ENCODE measurements at regions not wholly inside any gene's neighbourhood (a gene's known extent, or its start where the extent isn't known, plus 50 kb on each side); places are given as distances from the start of the nearest gene placed in this dataset.
"Not testable (repeated sequence)": the region's sequence is repeated elsewhere in the genome, so short reads cannot be mapped to it uniquely, and the experiment has no call there.

DNA sequence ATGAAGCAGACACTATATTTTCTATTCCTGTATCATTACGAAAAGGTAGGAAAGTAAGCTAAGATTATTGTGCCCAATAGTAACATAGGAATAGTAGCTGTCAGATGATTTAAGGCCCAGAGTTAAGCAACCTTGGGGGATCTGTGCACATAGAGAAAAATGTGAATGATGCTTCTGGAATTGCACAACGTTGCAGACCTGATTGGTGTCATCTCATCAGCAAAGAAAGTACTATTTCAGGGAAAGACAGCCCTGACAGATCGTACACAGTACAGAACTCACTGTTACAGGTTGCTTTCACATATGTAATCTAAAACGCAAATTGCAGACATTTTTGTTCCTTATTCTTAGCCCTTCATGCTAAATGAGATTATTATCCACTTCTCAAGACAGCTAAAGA lies 535.9 kb downstream of the TRIB2 start:
- DNase-seq = no peak

DNA sequence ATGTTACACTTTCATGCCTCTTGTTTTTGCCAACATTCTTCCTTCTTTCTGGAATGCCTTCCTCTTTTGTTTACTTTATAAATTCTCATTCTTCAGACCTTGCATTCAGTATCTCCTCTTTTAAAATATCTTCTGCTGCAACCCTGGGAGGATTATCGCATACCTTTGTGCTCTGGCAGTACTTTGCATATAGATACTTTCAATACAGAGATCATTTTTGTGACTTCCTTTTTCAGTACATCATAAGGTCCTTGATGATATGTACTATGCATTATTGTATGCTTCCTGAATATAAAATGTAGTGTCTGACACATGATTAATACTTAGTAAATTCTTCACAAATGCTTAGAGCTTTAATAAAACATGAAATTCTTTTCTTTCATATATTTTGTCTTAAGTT lies 538.7 kb downstream of the TRIB2 start:
- no peak for DNase-seq

DNA sequence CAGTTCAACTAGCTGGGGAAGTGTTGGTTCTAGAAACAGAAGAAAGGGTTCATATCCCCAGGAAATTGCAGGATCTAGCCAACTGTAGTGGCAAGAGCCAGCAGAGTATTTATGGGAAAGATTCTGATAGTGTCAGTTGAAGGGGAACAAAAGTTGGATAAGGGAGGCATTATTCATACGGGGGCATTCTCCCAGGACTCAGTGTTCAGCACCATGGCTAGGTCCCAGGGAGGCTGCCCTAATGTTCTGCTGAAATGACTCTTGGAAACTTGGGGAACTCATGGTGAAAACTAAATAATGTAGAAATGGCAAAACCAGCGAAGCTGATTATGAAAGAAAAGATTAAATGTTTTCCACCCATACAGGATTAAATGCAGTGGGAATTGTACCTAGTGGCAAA lies 543.7 kb downstream of the TRIB2 start:
- no peak for DNase-seq

DNA sequence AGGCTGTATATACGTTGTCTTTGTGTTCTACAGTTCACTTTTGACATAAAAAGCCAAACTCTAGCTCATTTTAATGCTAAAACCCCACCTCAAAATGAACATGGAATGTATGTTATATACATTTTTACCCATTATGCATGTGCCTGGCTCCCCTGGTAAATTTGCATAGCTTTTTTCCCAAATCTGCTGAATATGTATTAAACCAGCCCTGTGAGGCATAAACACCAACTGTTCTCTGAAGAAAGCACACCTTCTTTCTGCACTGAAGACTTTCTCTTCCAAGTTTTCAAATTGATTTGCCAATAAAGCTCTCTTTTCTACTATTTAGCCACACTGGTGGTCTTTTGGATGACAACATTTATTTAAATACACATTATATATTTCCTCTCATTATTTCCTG lies 549.4 kb downstream of the TRIB2 start:
- no peak for DNase-seq

DNA sequence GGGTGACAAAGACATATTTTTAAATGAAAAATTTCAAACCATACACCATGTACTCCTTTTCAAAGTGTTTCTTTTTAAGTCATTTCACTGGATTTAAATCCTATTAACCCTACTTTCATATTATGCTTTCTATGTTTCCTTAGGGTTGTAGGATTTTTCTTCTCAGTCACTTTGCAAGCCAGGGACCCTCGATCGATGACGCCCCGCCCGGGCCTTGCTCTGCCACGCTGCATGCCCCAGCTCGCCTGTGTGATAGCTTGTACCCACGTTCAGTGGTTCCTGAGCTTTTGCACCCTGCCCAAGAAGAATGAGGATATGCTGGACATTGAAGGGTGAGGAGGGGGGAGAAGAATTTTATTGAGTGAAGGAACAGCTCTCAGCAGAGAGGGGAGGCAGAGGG lies 568.0 kb downstream of the TRIB2 start:
- DNase-seq = no peak

DNA sequence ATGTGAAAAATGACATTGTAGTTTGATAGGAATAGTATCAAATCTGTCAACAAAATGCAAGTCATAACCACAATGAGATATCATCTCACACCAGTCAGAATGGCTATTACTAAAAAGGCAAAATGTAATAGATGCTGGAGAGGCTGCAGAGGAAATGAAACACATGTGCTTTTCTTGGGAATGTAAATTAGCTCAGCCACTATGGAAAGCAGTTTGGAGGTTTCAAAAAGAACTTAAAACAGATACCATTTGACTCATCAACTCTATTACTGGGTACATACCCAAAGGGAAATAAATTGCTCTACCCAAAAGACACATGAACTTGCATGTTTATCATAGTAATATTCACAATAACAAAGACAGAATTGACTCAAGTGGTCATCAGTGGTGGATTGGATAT lies 572.6 kb downstream of the TRIB2 start:
- DNase-seq = no peak

DNA sequence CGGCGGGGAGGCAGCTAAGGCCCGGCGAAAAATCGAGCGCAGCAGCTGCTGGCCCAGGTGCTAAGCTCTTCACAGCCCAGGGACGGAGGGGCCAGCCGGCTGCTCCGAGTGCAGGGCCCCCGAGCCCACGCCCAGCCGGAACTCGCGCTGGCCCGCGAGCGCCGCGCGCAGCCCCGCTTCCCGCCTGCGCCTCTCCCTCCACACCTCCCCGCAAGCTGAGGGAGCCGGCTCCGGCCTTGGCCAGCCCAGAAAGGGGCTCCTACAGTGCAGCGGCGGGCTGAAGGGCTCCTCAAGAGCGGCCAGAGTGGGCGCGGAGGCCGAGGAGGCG lies 591.7 kb downstream of the TRIB2 start:
- DNase-seq = not testable (repeated sequence)

DNA sequence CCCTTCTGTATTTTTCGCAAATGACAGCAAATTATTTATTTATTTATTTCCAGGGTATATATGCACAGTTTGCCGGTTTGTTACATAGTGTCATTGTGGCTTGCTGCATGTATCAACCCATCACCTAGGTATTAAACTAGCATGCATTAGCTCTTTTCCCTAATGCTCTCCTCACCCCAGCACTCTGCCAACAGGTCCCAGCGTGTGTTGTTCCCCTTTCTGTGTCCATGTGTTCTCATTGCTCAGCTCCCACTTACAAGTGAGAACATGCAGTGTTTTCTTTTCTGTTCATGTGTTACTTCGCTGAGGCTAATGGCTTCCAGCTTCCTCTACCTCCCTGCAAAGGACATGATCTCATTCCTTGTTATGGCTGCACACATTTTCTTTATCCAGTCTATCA lies 592.3 kb downstream of the TRIB2 start:
- no peak for DNase-seq

DNA sequence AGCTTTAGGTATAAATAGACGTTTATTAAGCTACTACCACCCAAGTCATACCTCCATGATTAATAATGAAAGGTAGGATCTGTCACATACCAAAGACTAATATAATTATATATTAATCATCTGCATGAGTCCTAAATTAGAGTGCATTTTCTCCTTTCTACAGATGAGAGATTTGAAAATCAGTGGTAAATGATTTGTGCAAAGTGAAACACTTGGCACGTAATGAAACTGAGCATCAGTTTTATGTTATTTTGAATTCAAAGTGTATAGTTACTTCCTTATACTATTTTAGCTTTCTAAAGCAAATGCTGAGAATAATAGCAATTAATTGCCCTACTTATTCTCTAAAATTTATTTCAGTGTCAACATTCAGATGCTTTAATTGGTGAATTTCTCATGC lies 615.3 kb downstream of the TRIB2 start:
- DNase-seq = no peak

DNA sequence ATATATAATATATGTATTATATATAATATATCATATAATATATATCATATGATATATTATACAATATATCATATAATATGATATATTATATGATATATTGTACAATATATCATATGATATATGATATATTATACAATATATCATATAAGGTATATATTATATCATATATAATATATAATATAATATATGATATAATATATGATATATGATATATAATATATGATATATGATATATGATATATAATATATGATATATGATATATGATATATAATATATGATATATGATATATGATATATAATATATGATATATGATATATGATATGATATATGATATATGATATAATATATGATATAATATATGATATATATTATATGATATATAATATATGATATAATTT lies 617.3 kb downstream of the TRIB2 start:
- not testable (repeated sequence) for DNase-seq

DNA sequence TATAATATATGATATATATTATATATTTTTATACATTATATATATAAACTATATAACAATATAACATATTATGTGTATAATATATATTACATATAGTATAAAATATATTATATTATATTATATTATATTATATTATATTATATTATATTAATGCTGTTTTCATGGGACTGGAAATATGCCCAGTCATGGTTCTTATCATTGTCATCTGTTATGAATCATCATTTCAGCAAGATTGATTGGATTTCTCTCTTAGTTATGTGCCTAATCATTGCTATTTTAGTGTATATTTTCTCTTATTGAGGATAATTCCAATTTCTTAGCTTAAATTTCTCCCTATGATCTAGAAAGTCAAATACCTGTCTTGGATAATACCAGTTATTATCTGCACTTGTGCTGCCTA lies 617.8 kb downstream of the TRIB2 start:
- no peak for DNase-seq

DNA sequence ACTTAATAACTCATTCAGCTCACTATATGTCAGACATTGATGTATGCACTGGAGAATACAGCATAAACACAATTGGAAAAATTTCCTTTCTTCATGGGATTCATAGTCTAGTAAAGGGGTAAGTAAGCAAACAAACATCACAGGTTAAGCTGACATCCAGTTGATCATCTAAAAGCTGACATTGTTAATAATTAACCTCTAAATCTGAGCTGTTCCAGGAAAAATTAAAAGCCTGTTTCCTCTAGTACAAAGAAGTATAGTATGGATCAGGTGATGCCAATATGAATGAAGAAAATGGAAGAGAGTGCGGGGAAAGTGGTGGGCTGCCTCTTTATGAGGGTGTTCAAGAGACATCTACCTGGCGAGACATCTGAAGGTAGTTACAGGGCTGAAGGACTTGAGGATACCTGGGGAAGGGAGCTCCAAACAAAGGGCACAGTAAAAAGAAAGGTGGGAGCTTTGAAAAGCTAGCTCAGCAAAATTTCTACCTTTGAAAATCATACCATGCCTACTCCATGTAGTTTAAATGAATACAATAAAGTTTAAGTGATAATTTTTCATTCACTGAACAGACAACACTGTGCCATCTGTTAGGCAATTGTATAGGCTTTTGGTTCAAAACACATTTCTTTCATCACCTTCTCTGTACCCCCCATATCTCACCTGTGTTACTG lies 619.3 kb downstream of the TRIB2 start:
- DNase-seq = no peak

DNA sequence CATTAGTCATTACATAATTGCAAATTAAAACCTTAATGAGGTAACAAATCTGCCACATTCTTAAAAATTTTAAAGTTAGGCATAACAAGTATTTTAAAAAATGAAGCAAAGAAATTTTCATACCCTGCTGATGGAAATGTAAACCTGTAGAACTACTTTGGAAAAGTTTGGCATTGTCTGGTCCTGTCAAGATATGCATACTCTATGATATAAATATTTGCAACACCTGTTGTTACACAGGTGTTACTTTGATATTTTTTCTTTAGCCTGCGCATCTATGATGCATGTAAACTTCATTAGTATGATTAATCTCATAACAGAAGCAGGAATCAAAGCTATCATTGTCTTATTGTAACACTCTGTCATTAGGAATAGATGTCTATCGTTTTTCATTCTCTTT lies 634.3 kb downstream of the TRIB2 start:
- DNase-seq = no peak

DNA sequence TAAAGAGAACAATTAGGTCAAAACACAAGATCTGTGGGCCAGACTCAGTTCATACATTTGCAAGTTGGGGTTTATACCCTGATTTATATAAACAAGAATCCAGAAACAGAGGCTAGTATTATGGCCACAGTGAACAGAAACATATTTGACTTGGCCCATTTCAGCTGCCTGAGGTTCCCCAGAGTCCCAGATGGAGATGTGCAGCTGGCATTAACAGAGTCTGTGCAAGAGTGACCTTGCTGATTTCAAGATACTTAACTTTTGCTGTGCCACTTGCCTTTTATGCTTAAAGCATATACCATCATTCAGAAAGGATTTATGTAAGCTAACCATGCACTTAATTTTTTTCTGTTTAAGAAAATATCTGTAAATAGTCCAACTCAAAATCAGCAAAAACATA lies 636.3 kb downstream of the TRIB2 start:
- DNase-seq = no peak

DNA sequence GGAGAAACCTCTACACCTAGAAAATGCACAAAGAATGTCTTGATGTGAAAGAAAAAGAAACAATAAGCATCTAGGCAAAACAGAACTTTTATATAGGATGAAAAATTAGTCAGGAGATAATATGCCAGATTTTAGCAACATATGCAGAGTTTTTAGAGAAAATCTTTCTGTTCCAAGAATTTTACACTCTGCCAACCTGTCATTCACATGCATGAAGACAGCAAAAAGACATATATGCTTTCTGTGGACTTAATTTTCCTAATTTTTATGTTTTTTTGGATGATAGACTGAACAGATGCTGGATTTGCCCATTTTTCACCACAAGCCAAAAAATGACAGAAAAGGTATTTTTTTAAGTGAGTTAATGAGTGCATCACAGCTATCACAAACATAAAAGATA lies 637.3 kb downstream of the TRIB2 start:
- DNase-seq = no peak

DNA sequence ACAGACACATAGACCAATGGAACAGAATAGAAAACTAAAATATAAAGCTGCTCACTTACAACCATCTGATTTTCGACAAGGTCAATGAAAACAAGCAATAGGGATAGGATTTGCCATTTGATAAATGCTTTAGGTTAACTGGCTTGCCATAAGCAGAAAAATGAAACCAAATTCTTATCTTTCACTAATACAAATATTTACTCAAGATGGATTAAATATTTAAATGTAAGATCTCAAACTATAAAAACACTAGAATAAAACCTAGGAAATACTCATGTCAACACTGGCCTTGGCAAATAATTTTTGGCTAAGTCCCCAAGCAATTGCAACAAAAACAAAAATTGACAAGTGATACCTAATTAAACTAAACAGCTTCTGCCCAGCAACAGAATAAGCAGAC lies 665.2 kb downstream of the TRIB2 start:
- DNase-seq = not testable (repeated sequence)

DNA sequence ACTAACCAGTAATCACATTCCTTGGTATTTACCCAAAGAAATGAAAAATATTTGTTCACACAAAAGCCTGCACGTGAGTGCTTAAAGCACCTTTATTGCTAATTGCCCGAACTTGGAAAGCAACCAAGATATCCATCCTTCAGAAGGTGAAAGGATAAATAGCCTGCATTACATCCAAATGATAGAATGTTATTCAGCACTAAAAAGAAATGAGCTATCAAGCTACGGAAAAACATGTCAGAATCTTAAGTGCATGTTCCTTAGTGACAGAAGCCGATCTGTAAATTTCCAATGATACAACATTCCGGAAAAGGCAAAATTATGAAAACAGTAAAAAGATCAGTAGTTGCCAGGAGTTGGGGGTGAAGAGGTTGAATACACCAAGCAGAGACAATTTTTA lies 672.4 kb downstream of the TRIB2 start:
- not testable (repeated sequence) for DNase-seq

DNA sequence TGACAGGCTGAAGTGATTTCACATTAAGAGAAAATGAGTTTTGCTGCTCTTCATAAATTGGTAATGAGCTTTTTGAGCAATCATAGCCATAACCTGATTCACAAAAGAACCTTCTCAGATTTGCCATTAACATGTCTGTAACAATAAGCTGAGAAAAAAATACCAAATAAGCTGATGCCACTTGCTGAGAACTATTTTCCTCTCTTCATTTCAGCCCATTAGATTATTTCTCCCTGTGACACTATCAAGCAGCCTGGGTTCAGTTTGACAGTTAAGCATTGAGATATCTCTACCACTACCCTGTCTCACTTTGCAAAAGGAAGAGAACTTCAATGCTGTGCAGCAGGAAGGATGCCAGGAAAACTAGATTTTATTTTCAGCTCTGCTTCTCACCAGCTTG lies 673.9 kb downstream of the TRIB2 start:
- no peak for DNase-seq

DNA sequence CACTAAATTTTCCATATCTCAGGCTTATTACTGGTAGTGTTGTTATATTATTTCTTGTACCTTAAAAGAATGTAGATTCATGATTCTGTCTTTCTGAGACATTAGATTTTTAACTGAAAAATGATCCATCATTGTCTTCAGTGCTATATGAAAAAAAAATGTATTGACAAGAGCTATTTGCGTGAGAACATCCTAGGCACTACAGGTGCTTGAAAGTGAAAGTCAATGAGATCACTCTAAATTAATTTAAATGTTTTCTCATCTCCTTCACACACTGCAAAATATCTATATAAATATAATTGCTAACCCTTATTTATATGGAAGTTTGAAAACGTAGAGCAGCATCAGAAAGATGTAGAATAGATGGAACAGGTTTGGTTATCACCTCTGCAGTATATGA lies 684.6 kb downstream of the TRIB2 start:
- no peak for DNase-seq

DNA sequence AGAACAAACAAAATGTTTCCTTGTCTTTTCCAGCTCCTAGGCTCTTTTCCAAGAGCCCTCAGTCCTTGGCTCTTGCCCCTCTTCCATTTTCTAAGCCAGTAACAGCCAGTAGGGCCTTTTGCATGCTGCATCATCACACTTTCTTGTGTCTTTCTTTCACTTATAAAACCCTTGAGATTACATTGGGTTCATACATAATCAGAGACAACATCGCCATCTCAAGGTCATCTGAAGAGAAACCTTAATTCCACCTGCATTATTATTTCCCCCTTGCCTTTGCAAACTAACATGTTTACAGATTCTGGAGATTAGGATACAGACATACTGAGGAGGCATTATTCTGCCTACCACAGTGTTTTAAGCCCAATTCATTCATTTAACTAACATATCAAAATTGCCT lies 697.3 kb downstream of the TRIB2 start:
- DNase-seq = no peak

DNA sequence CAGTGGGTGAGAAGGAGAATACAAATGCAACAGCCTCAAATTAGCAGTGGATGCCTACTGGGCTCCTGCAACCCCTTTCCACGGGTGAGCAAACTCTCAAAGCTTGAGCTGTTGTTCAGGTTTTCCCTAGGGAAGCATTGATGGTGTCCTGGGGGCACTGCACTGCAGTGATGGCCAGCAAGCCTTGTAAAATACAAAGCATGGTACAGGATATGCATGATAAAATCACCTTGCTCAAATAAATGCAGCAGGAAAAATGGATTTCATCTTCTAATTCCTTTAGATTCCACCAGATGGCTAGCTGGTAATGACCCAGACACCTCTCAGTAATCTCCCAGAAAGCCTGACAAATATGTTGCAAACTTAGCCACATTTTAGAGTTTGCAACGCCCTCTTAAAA lies 698.2 kb downstream of the TRIB2 start:
- no peak for DNase-seq

DNA sequence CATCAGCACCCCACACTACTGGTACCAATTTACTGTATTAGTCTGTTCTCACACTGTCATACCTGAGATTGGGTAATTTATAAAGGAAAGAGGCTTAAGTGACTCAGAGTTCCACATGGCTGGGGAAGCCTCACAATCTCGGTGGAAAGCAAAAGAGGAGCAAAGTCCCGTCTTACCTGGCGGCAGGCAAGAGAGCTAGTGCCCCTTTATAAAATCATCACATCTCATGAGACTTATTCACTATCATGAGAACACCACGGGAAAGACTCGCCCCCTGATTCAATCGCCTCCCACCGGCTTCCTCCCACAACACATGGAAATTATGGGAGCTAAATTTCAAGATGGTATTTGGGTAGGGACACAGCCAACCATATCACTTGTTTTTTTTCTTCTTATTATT lies 717.2 kb downstream of the TRIB2 start:
- DNase-seq = no peak

DNA sequence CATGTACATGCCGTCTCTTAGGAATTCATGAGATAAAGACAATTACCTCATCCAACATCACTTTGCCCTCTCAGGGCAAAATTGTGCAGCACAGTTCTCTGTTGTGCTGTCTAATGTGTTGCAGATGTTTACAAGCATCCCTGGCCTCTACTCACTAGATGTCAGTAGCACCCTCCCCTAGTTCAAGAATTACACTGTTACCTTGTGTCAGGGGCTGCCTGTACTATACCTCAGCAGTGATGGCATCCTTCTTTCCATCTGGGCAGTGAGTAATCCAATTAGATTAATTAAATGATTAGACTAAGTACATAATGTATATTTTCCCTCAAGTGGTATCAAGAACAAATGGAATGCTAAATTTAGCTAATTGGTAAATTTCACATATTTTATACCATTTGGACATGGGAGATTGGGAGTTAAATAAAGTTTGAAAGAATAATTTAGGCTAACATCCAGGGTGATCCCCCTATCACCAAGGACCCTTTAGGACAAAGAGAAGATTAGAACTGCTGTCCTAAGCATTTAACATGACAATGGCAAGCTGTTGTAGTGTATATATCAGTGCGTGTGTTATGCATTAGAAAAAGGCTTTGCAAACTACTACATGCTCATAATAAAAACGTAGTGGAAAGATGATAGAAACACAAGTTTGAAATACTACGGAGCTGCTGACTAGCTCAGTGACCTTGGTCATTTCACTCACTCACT lies 727.0 kb downstream of the TRIB2 start:
- not testable (repeated sequence) for DNase-seq

DNA sequence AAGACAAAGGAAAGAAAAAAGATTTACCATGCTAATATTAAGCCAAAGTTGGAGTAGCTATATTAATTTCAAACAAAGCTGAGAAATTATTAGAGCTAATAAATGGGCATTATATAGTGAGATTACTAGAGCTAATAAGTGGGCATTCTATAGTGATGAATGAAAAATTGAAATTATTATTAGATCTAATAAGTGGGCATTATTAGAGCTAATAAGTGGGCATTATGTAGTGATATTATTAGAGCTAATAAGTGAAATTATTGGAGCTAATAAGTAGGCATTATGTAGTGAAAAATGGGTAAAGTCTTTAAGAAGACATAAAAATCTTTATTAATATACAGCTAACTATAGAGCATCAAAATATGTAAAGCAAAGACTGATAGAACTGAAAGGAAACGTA lies 745.7 kb downstream of the TRIB2 start:
- DNase-seq = no peak

DNA sequence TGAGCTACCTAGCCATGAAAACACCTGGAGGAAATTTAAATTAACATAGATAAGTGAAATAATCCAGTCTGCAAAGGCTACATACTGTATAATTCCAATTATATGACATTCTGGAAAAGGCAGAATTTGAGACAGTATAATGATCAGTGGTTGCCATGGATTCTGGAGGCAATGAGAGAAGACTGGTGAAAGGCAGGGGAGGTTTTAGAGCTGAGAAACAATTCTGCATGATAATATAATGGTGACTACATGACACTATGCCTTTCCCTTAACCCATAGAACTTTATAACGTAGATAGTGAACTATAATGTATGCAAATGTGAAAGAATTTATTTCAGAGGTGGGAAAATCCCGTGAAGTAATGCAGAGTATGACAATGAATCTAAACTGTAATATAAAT lies 749.3 kb downstream of the TRIB2 start:
- no peak for DNase-seq
